ENCODE measurements at regions not wholly inside any gene's neighbourhood (a gene's known extent, or its start where the extent isn't known, plus 50 kb on each side); places are given as distances from the start of the nearest gene placed in this dataset.
A peak's percentile ranks its signal among the peaks of the same experiment; 100 is the strongest.

DNA sequence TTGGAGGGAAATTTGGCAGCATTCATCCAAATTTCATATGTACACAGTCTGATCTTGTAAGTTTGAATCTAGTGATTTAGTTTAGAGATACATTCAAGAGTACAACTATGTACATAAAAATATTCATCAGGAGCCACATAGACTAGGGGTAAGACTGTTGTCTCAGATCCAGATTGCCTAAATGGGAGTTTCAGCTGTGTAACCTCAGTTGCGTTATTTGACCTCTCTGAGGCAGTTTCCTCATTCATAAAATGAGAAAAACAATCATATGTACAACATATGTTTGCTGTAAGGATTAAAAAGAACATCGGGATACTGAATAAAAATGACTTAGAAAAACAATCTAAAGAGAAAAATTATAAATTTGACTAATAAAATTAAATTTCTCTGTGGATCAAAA, 577.5 kb downstream of the RPL10L start:
- Mint-ChIP-seq H3K9me3 (ENCODE audit: unreplicated experiment) (no peaks in the 10 kb centered on the region), H3K27ac (ENCODE audit: unreplicated experiment) (no peak overlapping the region), H3K36me3 (ENCODE audit: insufficient read depth, unreplicated experiment) (no peaks in the 10 kb centered on the region), H3K4me3 (ENCODE audit: unreplicated experiment) (no peak overlapping the region), H3K27me3 (ENCODE audit: insufficient read depth, unreplicated experiment) (no peaks in the 10 kb centered on the region), H3K4me1 (ENCODE audit: low read depth, unreplicated experiment) (no peaks in the 10 kb centered on the region)
- no TSS peak for BruUV-seq (replicated peaks)
- intact Hi-C loops (cut with micrococcal nuclease; ENCODE audit: unreplicated experiment), result no loop called here
- POLR2A ChIA-PET, result no interaction called here
- no peak for DNase-seq
- Histone ChIP-seq H3K36me3 (ENCODE audit: control insufficient read depth, insufficient read depth, low read length) (no peaks in the 10 kb centered on the region), H3K4me1 (no peaks in the 10 kb centered on the region), H3K27me3 (replicated peaks; ENCODE audit: control insufficient read depth, insufficient read depth, low read length) (no peaks in the 10 kb centered on the region), H3K4me3 (ENCODE audit: low read depth, low read length) (no peak overlapping the region), H3K9me3 (no peaks in the 10 kb centered on the region)
- no peak for TF ChIP-seq CTCF (IDR thresholded peaks at IDR 0.05; ENCODE audit: insufficient read depth in 1 of 2, low read depth in 1 of 2, low read length in 1 of 2, severe bottlenecking in 1 of 2, unreplicated experiment in 1 of 2)
- CTCF ChIA-PET, result no interaction called here

- H3K36me3 Mint-ChIP-seq (ENCODE audit: insufficient read depth, unreplicated experiment), result no peaks in the 10 kb centered on the region
- no peaks in the 10 kb centered on the region for H3K9me3 ChIP-seq
- CTCF ChIA-PET, result no interaction called here
- intact Hi-C loops (cut with micrococcal nuclease; ENCODE audit: unreplicated experiment), result no loop called here
- H3K27me3 ChIP-seq (replicated peaks; ENCODE audit: control insufficient read depth, insufficient read depth, low read length), result no peaks in the 10 kb centered on the region
- H3K27me3 Mint-ChIP-seq (ENCODE audit: insufficient read depth, unreplicated experiment), result no peaks in the 10 kb centered on the region
- H3K4me3 ChIP-seq (ENCODE audit: low read depth, low read length), result no peak overlapping the region
- H3K4me1 Mint-ChIP-seq (ENCODE audit: low read depth, unreplicated experiment), result no peaks in the 10 kb centered on the region
- H3K36me3 ChIP-seq (ENCODE audit: control insufficient read depth, insufficient read depth, low read length), result no peaks in the 10 kb centered on the region
- POLR2A ChIA-PET, result no interaction called here
- H3K9me3 Mint-ChIP-seq (ENCODE audit: unreplicated experiment), result no peaks in the 10 kb centered on the region
- DNase-seq, result peak in 1 of 2 experiments; percentile 3
- H3K4me3 Mint-ChIP-seq (ENCODE audit: unreplicated experiment), result peak overlapping the region; percentile 41
- TF ChIP-seq CTCF (IDR thresholded peaks at IDR 0.05; ENCODE audit: insufficient read depth in 1 of 2, low read depth in 1 of 2, low read length in 1 of 2, severe bottlenecking in 1 of 2, unreplicated experiment in 1 of 2), result no peak
- H3K27ac Mint-ChIP-seq (ENCODE audit: unreplicated experiment), result no peak overlapping the region
- no peaks in the 10 kb centered on the region for H3K4me1 ChIP-seq
- no TSS peak for BruUV-seq (replicated peaks)
These were observed 587.7 kb downstream of the RPL10L start for GRCh38 chr14:46063872-46064271.

DNA sequence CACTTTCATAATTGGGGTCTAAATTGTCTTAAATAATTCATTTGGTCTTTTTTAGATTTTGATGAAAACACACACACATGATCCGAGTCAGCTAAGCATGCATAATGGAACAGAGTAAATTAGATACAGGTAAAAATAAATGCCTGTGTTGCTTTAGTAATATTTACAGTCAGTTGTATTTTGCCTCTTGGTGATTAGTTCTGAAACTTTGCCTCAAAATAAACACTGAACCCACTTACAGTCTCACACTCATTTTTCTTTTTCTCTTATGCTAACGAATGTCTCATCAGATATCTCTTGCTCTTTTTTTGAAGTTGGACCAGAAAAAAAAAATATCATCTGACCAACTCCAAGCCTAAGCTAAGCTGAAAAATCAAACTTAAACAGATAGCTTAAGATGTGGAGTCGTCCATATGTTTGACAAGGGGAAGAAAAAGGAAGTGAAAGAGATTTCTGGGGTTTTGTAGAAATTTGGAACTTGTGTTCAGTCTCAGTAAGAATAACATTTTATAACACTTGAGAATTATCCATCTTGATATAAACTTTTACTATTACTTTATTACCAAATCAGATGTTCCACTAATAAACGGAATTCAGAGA, 592.5 kb downstream of the RPL10L start:
- Mint-ChIP-seq H3K4me3 (ENCODE audit: unreplicated experiment) (no peak overlapping the region), H3K27me3 (ENCODE audit: insufficient read depth, unreplicated experiment) (no peaks in the 10 kb centered on the region), H3K27ac (ENCODE audit: unreplicated experiment) (no peak overlapping the region), H3K36me3 (ENCODE audit: insufficient read depth, unreplicated experiment) (no peaks in the 10 kb centered on the region), H3K9me3 (ENCODE audit: unreplicated experiment) (no peaks in the 10 kb centered on the region), H3K4me1 (ENCODE audit: low read depth, unreplicated experiment) (no peaks in the 10 kb centered on the region)
- CTCF ChIA-PET, result no interaction called here
- TF ChIP-seq CTCF (IDR thresholded peaks at IDR 0.05; ENCODE audit: insufficient read depth in 1 of 2, low read depth in 1 of 2, low read length in 1 of 2, severe bottlenecking in 1 of 2, unreplicated experiment in 1 of 2), result no peak
- no peaks in the 10 kb centered on the region for H3K27me3 ChIP-seq (replicated peaks; ENCODE audit: control insufficient read depth, insufficient read depth, low read length)
- intact Hi-C loops (cut with micrococcal nuclease; ENCODE audit: unreplicated experiment), result no loop called here
- POLR2A ChIA-PET, result no interaction called here
- no TSS peak for BruUV-seq (replicated peaks)
- no peaks in the 10 kb centered on the region for H3K36me3 ChIP-seq (ENCODE audit: control insufficient read depth, insufficient read depth, low read length)
- no peaks in the 10 kb centered on the region for H3K4me1 ChIP-seq
- DNase-seq, result no peak
- no peaks in the 10 kb centered on the region for H3K9me3 ChIP-seq
- H3K4me3 ChIP-seq (ENCODE audit: low read depth, low read length), result no peak overlapping the region
